ENCODE measurements at regions not wholly inside any gene's neighbourhood (a gene's known extent, or its start where the extent isn't known, plus 50 kb on each side); places are given as distances from the start of the nearest gene placed in this dataset.

GRCh38 chr2:58502931-58503330 lies 261.8 kb upstream of the FANCL start:
- H3K4me3 ChIP-seq: no peak overlapping the region
- 17 to 22% methylated on average over 3 of the region's 3 CpGs for WGBS, 2 donors
- ATAC-seq (no peak), DNase-seq (no peak)
- intact Hi-C loops (cut with DNase I): no loop called here
- no peak overlapping the region for H3K27ac ChIP-seq
- no peaks in the 10 kb centered on the region for H3K27me3 ChIP-seq
- H3K36me3 ChIP-seq (replicated peaks in 1 of 2; ENCODE audit: insufficient read depth in 1 of 2, low read depth in 2 of 2): no peaks in the 10 kb centered on the region
- TF ChIP-seq POLR2A (IDR thresholded peaks at IDR 0.05): no peak
- no peak for TF ChIP-seq CTCF (IDR thresholded peaks at IDR 0.05)
- no peaks in the 10 kb centered on the region for H3K9me3 ChIP-seq
- no peaks in the 10 kb centered on the region for H3K4me1 ChIP-seq

- Histone ChIP-seq H3K4me1 (no peaks in the 10 kb centered on the region), H3K27me3 (no peaks in the 10 kb centered on the region), H3K36me3 (replicated peaks in 1 of 2; ENCODE audit: insufficient read depth in 1 of 2, low read depth in 2 of 2) (no peaks in the 10 kb centered on the region), H3K4me3 (no peak overlapping the region), H3K9me3 (no peaks in the 10 kb centered on the region), H3K27ac (no peak overlapping the region)
- no peak for TF ChIP-seq POLR2A (IDR thresholded peaks at IDR 0.05)
- no peak for TF ChIP-seq CTCF (IDR thresholded peaks at IDR 0.05)
- DNase-seq (no peak), ATAC-seq (no peak)
- 80 to 82% methylated on average over 11 of the region's 11 CpGs for WGBS, 2 donors
- intact Hi-C loops (cut with DNase I): no loop called here
These were observed 260.4 kb upstream of the FANCL start for GRCh38 chr2:58501371-58502160.

GRCh38 chr2:58497168-58497567 lies 256.0 kb upstream of the FANCL start:
- WGBS, 2 donors: 64 to 74% methylated on average over 3 of the region's 3 CpGs
- ATAC-seq (no peak), DNase-seq (no peak)
- H3K27me3 ChIP-seq: no peaks in the 10 kb centered on the region
- no peaks in the 10 kb centered on the region for H3K36me3 ChIP-seq (replicated peaks in 1 of 2; ENCODE audit: insufficient read depth in 1 of 2, low read depth in 2 of 2)
- H3K9me3 ChIP-seq: no peaks in the 10 kb centered on the region
- TF ChIP-seq POLR2A (IDR thresholded peaks at IDR 0.05) (no peak), CTCF (IDR thresholded peaks at IDR 0.05) (no peak)
- no peaks in the 10 kb centered on the region for H3K4me1 ChIP-seq
- no peak overlapping the region for H3K27ac ChIP-seq
- no peak overlapping the region for H3K4me3 ChIP-seq
- intact Hi-C loops (cut with DNase I): no loop called here

GRCh38 chr2:58495806-58496205 lies 254.7 kb upstream of the FANCL start:
- whole genome bisulfite sequencing, 2 donors: 90 to 96% methylated on average over 1 of the region's 1 CpG
- ATAC-seq (no peak), DNase-seq (no peak)
- H3K4me3 ChIP-seq: no peak overlapping the region
- H3K9me3 ChIP-seq: no peaks in the 10 kb centered on the region
- no peaks in the 10 kb centered on the region for H3K36me3 ChIP-seq (replicated peaks in 1 of 2; ENCODE audit: insufficient read depth in 1 of 2, low read depth in 2 of 2)
- no peaks in the 10 kb centered on the region for H3K4me1 ChIP-seq
- no peaks in the 10 kb centered on the region for H3K27me3 ChIP-seq
- intact Hi-C loops (cut with DNase I): no loop called here
- TF ChIP-seq CTCF (IDR thresholded peaks at IDR 0.05) (no peak), POLR2A (IDR thresholded peaks at IDR 0.05) (no peak)
- no peak overlapping the region for H3K27ac ChIP-seq

- Histone ChIP-seq H3K9me3 (no peaks in the 10 kb centered on the region), H3K27ac (no peak overlapping the region), H3K36me3 (replicated peaks in 1 of 2; ENCODE audit: insufficient read depth in 1 of 2, low read depth in 2 of 2) (no peaks in the 10 kb centered on the region), H3K27me3 (no peaks in the 10 kb centered on the region), H3K4me3 (no peak overlapping the region), H3K4me1 (no peaks in the 10 kb centered on the region)
- 76 to 84% methylated on average over 10 of the region's 10 CpGs for WGBS, 2 donors
- DNase-seq: no peak
- intact Hi-C loops (cut with DNase I): no loop called here
- TF ChIP-seq CTCF (IDR thresholded peaks at IDR 0.05): no peak
- TF ChIP-seq POLR2A (IDR thresholded peaks at IDR 0.05): no peak
- no peak for ATAC-seq
These were observed 253.0 kb upstream of the FANCL start for GRCh38 chr2:58494071-58494501.
